ENCODE measurements at regions not wholly inside any gene's neighbourhood (a gene's known extent, or its start where the extent isn't known, plus 50 kb on each side); places are given as distances from the start of the nearest gene placed in this dataset.

DNA sequence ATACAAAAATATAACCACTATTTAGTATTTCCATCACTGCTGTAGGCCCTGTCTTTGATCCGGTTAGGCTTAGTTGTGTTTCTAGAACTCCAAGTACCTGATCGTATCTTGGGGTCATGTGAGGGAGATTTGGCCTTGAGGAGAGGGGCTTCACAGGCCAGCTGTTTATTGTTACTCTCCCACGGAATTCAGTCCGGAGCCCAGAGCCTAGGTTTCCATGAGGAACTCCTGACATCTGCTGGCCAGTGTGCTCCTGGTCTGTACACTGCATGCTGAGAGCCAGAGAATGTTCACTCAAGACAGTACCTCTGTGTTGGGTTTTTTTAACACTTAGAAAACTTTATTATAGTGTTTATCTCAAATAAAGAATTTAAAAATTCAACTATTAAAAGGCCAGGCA, 341.0 kb upstream of the TMEM132C start:
- TF ChIP-seq, protein P1, sequence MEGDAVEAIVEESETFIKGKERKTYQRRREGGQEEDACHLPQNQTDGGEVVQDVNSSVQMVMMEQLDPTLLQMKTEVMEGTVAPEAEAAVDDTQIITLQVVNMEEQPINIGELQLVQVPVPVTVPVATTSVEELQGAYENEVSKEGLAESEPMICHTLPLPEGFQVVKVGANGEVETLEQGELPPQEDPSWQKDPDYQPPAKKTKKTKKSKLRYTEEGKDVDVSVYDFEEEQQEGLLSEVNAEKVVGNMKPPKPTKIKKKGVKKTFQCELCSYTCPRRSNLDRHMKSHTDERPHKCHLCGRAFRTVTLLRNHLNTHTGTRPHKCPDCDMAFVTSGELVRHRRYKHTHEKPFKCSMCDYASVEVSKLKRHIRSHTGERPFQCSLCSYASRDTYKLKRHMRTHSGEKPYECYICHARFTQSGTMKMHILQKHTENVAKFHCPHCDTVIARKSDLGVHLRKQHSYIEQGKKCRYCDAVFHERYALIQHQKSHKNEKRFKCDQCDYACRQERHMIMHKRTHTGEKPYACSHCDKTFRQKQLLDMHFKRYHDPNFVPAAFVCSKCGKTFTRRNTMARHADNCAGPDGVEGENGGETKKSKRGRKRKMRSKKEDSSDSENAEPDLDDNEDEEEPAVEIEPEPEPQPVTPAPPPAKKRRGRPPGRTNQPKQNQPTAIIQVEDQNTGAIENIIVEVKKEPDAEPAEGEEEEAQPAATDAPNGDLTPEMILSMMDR (IDR thresholded peaks at IDR 0.05) = peak; percentile 44 to 60 (median 47)
- TF ChIP-seq EP300 (IDR thresholded peaks at IDR 0.05) = no peak
- no peak for TF ChIP-seq POLR2A (IDR thresholded peaks at IDR 0.05; ENCODE audit: low read depth)
